SIG-M5 treated with dmso at 0.1 percent for 504 hours (cell line): ENCODE measurements at regions not wholly inside any gene's neighbourhood (a gene's known extent, or its start where the extent isn't known, plus 50 kb on each side); places are given as distances from the start of the nearest gene placed in this dataset.
"Not testable (repeated sequence)": the region's sequence is repeated elsewhere in the genome, so short reads cannot be mapped to it uniquely, and the experiment has no call there.

ENCODE experiments used
- DNase-seq: peaks from one replicate; lab custom pipeline; 2025; ENCODE audit not compliant: unreplicated experiment; lab: John Stamatoyannopoulos, UW

- no peak for DNase-seq
These were observed 303.5 kb upstream of the SFSWAP start for GRCh38 chr12:131407221-131408035.

- no peak for DNase-seq
These were observed 302.9 kb upstream of the SFSWAP start for GRCh38 chr12:131408036-131408365.

GRCh38 chr12:131408484-131408883 lies 302.4 kb upstream of the SFSWAP start:
- DNase-seq, result no peak

GRCh38 chr12:131409211-131409610 lies 301.7 kb upstream of the SFSWAP start:
- DNase-seq, result no peak

GRCh38 chr12:131411827-131412226 lies 299.1 kb upstream of the SFSWAP start:
- DNase-seq, result not testable (repeated sequence)

- no peak for DNase-seq
These were observed 297.9 kb upstream of the SFSWAP start for GRCh38 chr12:131413006-131413405.

- DNase-seq, result no peak
These were observed 297.4 kb upstream of the SFSWAP start for GRCh38 chr12:131413471-131413870.

GRCh38 chr12:131414155-131414922 lies 296.6 kb upstream of the SFSWAP start:
- not testable (repeated sequence) for DNase-seq

- no peak for DNase-seq
These were observed 295.1 kb upstream of the SFSWAP start for GRCh38 chr12:131415781-131416180.

GRCh38 chr12:131418121-131418520 lies 292.8 kb upstream of the SFSWAP start:
- DNase-seq, result no peak

GRCh38 chr12:131418884-131419283 lies 292.0 kb upstream of the SFSWAP start:
- DNase-seq, result no peak

GRCh38 chr12:131420867-131421447 lies 289.9 kb upstream of the SFSWAP start:
- no peak for DNase-seq

- no peak for DNase-seq
These were observed 289.2 kb upstream of the SFSWAP start for GRCh38 chr12:131421509-131422186.

GRCh38 chr12:131422187-131422520 lies 288.7 kb upstream of the SFSWAP start:
- DNase-seq, result no peak

GRCh38 chr12:131422744-131423143 lies 288.1 kb upstream of the SFSWAP start:
- no peak for DNase-seq

GRCh38 chr12:131424270-131424669 lies 286.6 kb upstream of the SFSWAP start:
- no peak for DNase-seq

GRCh38 chr12:131425112-131426075 lies 285.5 kb upstream of the SFSWAP start:
- no peak for DNase-seq

- no peak for DNase-seq
These were observed 282.7 kb upstream of the SFSWAP start for GRCh38 chr12:131428091-131428685.

- DNase-seq, result not testable (repeated sequence)
These were observed 281.7 kb upstream of the SFSWAP start for GRCh38 chr12:131429221-131429620.

- not testable (repeated sequence) for DNase-seq
These were observed 281.2 kb upstream of the SFSWAP start for GRCh38 chr12:131429697-131430096.
